NCI-H82 treated with DMSO at 0.1 percent for 48 hours (cell line): ENCODE measurements at regions not wholly inside any gene's neighbourhood (a gene's known extent, or its start where the extent isn't known, plus 50 kb on each side); places are given as distances from the start of the nearest gene placed in this dataset.

Source experiments
- DNase-seq: peaks from one replicate; lab custom pipeline; 2025; ENCODE audit not compliant: unreplicated experiment; lab: John Stamatoyannopoulos, UW

GRCh38 chr16:85432606-85433005 is 180.5 kb upstream of the GSE1 start:
- DNase-seq: no peak

- DNase-seq: no peak
Observed at GRCh38 chr16:85433477-85433876, 179.6 kb upstream of the GSE1 start.

GRCh38 chr16:85435286-85435685 is 177.8 kb upstream of the GSE1 start:
- DNase-seq: peak; percentile 43

- DNase-seq: no peak
Observed at GRCh38 chr16:85435700-85436099, 177.4 kb upstream of the GSE1 start.

- no peak for DNase-seq
Observed at GRCh38 chr16:85436207-85436606, 176.9 kb upstream of the GSE1 start.

- peak; percentile 94 for DNase-seq
Observed at GRCh38 chr16:85436636-85437165, 176.4 kb upstream of the GSE1 start.

- peak; percentile 90 for DNase-seq
Observed at GRCh38 chr16:85437166-85438052, 175.7 kb upstream of the GSE1 start.

GRCh38 chr16:85438981-85439685 is 174.0 kb upstream of the GSE1 start:
- DNase-seq: peak; percentile 91

GRCh38 chr16:85440744-85441143 is 172.4 kb upstream of the GSE1 start:
- DNase-seq: no peak

- DNase-seq: no peak
Observed at GRCh38 chr16:85441189-85441889, 171.8 kb upstream of the GSE1 start.

GRCh38 chr16:85441890-85442670 is 171.0 kb upstream of the GSE1 start:
- DNase-seq: no peak

GRCh38 chr16:85443116-85443515 is 170.0 kb upstream of the GSE1 start:
- DNase-seq: no peak

- no peak for DNase-seq
Observed at GRCh38 chr16:85443531-85443930, 169.6 kb upstream of the GSE1 start.

- peak; percentile 97 for DNase-seq
Observed at GRCh38 chr16:85445064-85445778, 167.9 kb upstream of the GSE1 start.

- DNase-seq: no peak
Observed at GRCh38 chr16:85445779-85446222, 167.3 kb upstream of the GSE1 start.

- peak; percentile 18 for DNase-seq
Observed at GRCh38 chr16:85446951-85447692, 166.0 kb upstream of the GSE1 start.

GRCh38 chr16:85447693-85448313 is 165.3 kb upstream of the GSE1 start:
- no peak for DNase-seq

GRCh38 chr16:85448557-85449190 is 164.4 kb upstream of the GSE1 start:
- no peak for DNase-seq
